Activated naive CD4-positive, alpha-beta T cell treated with Interleukin-2 at 50 U/mL for 16 hours (primary cell): ENCODE measurements at regions not wholly inside any gene's neighbourhood (a gene's known extent, or its start where the extent isn't known, plus 50 kb on each side); places are given as distances from the start of the nearest gene placed in this dataset.
"Not testable (repeated sequence)": the region's sequence is repeated elsewhere in the genome, so short reads cannot be mapped to it uniquely, and the experiment has no call there.

Experiments used
- DNase-seq: peaks from one replicate; pipeline ENCODE4 v3.0.0-alpha.2; 2020

DNA sequence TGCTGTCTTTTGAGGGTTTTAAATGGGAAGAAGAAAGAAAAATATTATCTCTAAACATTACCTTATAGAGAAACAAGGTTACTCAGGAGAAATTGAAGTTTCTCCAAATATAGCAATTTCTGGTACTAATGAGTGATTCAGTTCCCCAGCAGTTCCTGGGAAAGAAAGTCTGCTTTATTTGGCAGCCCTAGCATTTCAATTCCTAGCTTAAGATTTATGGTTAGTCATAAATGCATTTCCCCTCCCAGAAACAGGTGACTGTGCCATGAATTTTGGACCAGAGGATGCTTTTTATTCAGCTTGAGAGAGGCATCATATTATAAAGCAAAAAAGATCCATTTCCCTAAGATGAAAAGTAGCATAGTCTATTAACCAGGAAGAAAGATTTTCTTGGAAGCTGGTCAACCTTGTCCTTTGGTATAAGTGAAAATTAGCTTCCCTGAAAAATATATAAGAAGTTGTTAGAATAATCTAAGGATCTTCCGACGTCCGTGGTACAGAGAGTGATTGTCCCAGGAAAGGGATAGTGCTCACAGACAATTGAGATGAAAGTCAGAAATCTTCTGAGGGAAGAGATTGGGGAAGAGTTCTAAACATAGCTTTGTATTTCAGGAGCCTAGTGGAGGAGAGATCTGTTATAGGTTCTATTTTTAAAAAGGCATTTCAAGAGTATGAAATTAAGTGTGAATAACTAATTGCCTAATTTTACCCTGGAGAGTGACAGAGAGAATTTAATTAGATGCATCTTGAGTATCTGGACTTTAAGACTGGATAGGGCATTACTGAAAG lies 164.9 kb downstream of the ESM1 start:
- DNase-seq: no peak

DNA sequence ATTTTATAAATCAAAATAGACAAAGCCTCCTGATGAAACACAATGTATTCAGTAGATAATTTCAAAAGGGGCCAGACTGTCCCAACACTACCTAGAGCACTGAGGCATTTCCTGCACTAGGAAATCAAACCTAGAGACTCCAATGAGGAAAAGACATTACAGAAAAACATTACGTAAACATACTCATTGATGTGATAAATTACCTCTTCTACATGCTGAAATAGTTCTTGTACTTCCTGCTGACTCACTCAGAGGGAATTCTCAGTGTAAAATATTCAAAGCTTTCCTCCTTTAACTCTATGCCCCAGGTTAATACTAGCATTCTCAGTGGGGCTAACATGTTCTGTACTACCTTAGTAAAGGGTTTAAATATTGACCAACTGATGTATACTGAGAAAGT lies 178.0 kb downstream of the ESM1 start:
- no peak for DNase-seq

- no peak for DNase-seq
Observed at GRCh38 chr5:54804521-54804920, 180.9 kb downstream of the ESM1 start.

DNA sequence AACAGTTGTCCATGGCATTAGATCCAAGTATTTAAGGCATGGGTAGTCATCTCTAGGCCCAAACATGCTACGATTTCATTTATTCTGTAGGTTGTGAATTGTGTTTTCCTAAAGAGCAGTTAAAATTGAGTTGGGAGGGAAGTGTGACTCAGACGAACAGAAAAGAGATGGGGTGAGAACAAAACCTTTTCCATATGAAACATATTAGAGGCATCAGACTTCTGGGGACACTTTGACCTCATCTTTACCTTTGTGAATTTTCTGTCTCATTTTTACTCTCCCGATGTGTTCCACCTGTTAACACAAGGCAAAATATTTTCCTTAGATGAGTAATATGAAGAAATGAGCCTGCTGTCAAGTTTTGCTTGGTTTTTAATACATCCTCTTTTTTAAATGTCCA lies 181.3 kb downstream of the ESM1 start:
- no peak for DNase-seq

- DNase-seq: no peak
Observed at GRCh38 chr5:54803471-54804011, 181.9 kb downstream of the ESM1 start.

DNA sequence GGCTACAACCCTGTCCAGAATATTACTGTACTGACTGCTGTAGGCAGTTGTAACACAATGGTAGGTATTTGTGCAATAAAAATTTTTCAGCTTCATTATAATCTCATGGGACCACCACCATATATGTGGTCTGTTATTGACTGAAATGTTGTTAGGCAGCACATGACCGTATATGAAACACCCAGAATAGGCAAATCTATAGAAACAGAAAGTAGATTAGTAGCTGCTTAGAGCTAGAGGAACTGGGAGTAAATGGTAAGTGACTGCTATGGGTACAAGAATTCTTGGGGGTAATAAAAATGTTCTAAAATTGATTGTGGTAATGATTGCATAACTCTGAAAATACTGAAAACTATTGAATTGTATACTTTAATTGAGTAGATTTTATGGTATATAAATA lies 185.7 kb downstream of the ESM1 start:
- no peak for DNase-seq

GRCh38 chr5:54795777-54796176 lies 189.6 kb downstream of the ESM1 start:
- no peak for DNase-seq

DNA sequence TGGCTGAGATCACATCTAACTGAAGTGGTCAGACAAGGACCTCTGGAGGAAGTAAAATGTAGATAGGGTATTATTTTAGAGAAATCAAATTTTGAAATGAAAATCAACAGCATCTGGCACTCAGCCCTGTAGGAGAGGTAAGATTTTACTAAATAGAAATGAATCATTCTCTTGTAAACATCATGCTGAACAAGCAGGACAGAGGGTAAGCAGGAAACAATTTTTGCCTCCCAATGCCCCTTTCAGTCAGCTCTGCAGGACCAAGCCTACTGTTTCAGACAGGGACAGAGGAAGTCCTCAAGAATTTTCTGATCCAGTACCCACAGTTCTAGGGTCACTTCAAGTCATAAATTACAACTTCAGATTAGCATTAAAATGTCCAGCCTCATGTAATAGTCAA lies 190.1 kb downstream of the ESM1 start:
- no peak for DNase-seq

- DNase-seq: no peak
Observed at GRCh38 chr5:54794135-54794975, 191.0 kb downstream of the ESM1 start.

DNA sequence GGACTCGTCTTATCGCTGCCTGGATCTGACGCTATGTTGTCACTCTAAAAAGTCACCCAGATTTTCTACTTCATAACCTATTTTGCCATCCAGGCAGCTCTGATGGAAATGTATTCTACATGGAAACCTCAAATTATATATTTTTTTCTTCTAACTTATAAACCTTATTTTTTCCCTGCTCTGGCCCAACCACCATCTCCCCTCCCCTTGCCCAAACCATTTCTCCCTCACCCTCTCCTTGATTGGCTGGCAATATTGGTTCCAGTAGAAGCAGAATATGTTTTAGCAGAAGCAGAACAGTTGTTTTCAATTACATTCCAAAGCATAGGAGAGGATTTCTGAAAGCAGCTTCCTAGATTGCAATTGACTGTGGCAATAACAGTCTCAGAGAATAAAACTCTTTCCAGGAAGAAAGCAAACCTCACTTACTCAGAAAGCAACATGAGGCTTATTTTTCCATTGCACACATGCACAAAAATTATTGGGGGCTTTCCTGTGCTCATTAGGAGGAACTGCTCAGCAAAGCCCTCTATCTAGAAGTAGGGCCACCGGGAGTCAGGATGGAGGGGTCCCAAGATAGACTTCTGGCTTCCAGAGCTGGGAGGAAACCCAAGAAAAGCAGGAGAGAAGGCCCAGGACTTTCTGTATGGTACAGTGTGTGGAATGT lies 191.8 kb downstream of the ESM1 start:
- no peak for DNase-seq

- no peak for DNase-seq
Observed at GRCh38 chr5:54792611-54793404, 192.6 kb downstream of the ESM1 start.

DNA sequence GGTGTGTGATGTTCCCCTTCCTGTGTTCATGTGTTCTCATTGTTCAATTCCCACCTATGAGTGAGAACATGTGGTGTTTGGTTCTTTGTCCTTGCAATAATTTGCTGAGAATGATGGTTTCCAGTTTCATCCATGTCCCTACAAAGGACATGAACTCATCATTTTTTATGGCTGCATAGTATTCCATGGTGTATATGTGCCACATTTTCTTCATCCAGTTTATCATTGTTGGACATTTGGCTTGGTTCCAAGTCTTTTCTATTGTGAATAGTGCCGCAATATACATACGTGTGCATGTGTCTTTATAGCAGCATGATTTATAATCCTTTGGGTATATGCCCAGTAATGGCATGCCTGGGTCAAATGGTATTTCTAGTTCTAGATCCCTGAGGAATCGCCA lies 197.5 kb downstream of the ESM1 start:
- DNase-seq: not testable (repeated sequence)

DNA sequence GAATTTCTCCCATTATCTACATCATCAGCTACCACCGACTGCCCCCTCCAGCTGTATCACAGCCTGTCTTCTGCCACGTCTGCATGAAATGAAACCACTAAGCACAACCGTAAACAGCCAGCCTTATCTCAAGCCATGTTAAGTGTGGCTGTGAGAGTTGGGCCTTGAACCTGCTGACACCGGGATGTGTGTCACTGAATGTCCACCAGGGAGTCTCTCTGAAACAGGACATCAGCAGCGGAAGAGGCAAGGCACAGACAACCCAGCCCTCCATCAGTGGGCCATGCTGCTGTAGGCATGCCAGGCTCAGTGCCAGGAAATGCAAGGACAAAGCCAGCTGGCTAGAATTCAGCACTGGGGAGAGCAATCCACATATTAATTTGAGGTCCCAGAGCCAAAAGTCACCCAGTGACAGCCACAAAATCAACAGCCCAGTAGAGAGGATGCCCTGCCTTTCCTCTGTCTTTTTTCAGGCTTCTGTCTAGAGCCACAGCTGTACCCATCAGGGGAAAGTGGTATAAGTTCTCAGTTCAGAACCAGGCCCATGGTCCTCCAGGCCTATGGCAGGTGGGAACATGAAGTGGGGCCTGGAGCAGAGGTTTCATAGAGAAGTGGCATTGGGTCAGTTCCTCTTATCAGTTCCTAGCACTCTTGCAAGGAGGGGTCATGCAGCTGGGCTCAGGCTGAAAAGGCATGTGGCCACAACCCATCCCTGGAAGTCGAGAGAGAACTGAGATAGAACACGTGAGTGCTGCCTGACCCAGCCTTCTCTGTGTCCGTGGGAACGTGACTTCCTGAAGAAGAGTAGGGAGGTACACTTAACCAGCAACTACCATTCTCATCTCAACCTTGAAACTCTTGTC lies 199.4 kb downstream of the ESM1 start:
- DNase-seq: no peak

DNA sequence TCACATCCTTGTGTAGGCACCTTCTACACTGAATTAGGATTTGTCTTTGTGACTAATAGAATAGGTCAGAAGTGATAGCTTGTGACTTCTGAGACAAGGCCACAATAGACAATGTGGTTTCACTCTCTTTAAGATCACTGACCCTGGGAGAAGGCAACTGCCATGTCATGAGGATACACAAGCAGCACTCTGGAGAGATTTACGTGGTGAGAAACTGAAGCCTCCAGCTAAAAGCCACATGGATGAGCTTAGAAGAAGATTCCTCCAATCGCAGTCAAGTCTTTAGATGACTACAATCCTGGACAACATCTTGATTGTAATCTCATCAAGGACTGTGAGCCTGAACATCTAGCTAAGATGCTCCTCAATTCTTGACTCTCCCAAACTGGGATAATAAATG lies 206.6 kb downstream of the ESM1 start:
- no peak for DNase-seq

DNA sequence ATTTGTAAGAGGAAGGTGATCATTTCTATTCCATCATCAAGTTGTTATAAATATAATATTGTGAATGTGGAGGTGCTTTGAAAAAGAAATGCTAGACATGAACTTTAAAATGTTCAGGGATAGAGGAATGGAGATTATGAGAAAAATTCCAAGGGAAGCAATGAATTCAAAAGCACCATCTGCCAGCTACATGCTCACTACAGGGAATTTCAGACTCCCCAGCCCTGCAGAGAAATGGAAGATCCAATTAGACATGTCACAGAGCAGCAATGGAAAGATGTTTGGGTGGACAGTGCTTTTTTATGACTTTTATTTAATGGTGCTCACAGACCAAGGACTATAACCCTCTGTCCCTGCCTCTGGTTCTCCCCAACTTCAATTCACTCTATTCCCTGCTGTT lies 209.7 kb downstream of the ESM1 start:
- no peak for DNase-seq

DNA sequence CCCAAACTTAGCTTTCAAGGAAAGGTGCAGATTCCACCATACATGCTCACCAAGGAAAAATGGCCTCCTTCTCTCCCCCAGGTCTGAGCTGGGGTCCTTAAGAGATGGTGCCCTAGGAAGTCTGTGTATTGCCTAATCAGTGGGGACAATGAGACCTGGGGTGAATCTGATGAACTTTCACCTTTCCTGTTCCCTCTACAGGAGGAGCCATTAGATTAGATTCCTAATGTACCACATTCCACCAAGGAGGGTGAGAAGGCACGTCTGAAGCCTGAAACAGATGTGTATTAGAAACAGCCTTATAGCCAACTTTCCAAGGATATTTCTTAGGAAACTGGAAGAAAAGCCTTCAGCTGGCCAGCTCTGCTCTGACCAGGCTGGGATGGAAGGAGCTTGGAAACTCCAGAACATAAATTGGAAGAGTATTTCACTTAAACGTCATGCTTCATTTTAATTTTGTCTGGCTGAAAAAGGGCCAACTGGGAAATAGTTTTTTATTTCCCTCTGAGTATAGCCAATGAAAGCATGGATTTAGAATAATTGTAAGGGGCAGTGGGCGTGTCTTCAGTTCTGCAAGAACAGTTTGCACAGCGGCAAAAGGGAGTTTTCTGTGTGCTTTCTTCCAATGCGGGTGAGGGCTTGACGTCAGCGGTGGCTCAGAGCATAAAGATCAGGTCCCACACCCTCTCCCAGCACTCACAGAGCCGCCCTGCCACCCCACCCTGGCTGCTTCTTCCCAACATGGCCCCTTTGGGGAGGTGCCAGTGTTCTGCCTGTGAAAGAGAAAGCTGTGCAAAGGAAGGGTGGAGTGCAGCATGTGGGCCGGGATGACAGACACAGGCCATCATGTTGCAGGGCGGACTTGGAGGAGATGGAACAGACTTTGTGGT lies 210.9 kb downstream of the ESM1 start:
- no peak for DNase-seq

DNA sequence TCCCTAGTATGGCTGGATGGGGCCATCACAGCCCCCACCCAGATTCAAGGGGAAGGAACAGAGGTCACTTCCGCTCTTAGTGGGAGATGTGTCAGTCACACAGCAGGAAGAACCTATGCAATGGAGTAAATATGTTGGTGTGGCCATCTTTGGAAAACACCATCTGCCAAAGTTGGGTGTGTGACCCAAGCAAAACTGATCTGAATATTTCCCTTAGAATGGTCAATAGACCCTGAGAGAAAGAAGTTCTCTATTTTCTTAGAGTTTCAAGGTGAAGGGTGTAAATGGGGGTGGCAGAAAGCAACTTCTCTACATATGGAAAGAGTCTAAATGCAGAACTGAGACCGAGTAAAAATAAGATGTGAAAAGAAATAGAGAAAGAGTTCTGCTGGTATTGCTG lies 212.7 kb downstream of the ESM1 start:
- DNase-seq: no peak

- no peak for DNase-seq
Observed at GRCh38 chr5:54772231-54772630, 213.2 kb downstream of the ESM1 start.

- DNase-seq: no peak
Observed at GRCh38 chr5:54769746-54770145, 215.6 kb downstream of the ESM1 start.

DNA sequence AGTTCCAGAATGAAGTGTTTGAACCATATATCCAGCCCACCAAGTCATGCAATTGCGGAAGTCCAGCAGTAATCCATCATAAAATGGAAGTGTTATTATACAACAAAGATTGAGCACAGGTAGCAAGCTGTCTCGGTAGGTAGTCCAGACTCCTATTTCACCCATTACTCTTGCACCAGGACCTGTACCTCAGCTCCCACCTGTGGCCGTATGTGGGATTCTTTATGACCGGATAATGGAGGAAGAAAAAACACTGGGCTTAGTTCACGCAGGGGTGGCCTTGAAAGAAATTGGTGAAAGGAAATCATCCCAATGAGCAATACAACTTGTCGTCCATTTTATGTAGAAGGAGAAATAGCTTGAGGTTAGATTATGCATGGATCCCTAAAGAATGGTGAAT lies 216.3 kb downstream of the ESM1 start:
- DNase-seq: no peak

DNA sequence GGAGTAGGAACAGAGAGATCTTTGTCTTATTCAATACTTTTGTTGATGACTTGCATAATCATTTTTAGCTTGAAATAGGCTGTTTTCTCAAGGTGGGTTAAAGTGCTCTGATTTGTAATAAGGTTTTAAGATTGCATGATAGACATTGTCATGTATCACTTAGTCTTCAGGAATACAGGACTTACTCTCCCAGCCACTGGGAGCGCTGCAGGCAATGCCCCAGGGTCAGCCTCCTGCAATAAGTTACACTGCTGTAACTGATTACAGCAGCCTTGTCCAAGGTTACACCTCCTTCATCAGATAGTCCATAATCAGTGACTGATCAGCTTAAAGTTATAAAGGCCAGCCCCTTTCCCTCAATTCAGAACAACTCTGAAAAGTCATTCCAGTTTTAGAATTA lies 218.6 kb downstream of the ESM1 start:
- DNase-seq: no peak
